ENCODE measurements at regions not wholly inside any gene's neighbourhood (a gene's known extent, or its start where the extent isn't known, plus 50 kb on each side); places are given as distances from the start of the nearest gene placed in this dataset.

GRCh38 chr14:27386391-27386790 is 788.6 kb upstream of the NOVA1 start:
- Mint-ChIP-seq H3K27me3 (no peaks in the 10 kb centered on the region), H3K27ac (no peak overlapping the region), H3K9me3 (peaks cover 0 to 16% (median 5%) of the 10 kb centered on the region in 7 donors), H3K4me3 (no peak overlapping the region), H3K36me3 (no peaks in the 10 kb centered on the region), H3K4me1 (no peaks in the 10 kb centered on the region)
- H3K4me1 ChIP-seq (ENCODE audit: control insufficient read depth, insufficient read depth, low read length, poor library complexity, severe bottlenecking) = no peaks in the 10 kb centered on the region
- H3K27ac ChIP-seq (ENCODE audit: insufficient read depth, low read length, poor library complexity, severe bottlenecking) = no peak overlapping the region
- no peaks in the 10 kb centered on the region for H3K27me3 ChIP-seq (ENCODE audit: control insufficient read depth, insufficient read depth, low read length)
- DNase-seq (no peak), ATAC-seq (ENCODE audit: low read depth in 2 of 2) (no peak)
- peaks cover 2 to 8% of the 10 kb centered on the region in 2 experiments for H3K9me3 ChIP-seq (ENCODE audit: control insufficient read depth in 2 of 2, low read length in 2 of 2)
- H3K4me3 ChIP-seq (ENCODE audit: low read depth, low read length) = no peak overlapping the region
- H3K36me3 ChIP-seq (ENCODE audit: control insufficient read depth, insufficient read depth, low read length) = no peaks in the 10 kb centered on the region

- H3K4me3 ChIP-seq (ENCODE audit: low read depth, low read length) = no peak overlapping the region
- H3K9me3 Mint-ChIP-seq = peaks cover 0 to 23% (median 5%) of the 10 kb centered on the region in 7 donors
- no peaks in the 10 kb centered on the region for H3K36me3 Mint-ChIP-seq
- H3K27ac Mint-ChIP-seq = no peak overlapping the region
- H3K27ac ChIP-seq (ENCODE audit: insufficient read depth, low read length, poor library complexity, severe bottlenecking) = no peak overlapping the region
- peaks cover 7 to 8% of the 10 kb centered on the region in 2 experiments for H3K9me3 ChIP-seq (ENCODE audit: control insufficient read depth in 2 of 2, low read length in 2 of 2)
- no peaks in the 10 kb centered on the region for H3K27me3 ChIP-seq (ENCODE audit: control insufficient read depth, insufficient read depth, low read length)
- no peaks in the 10 kb centered on the region for H3K36me3 ChIP-seq (ENCODE audit: control insufficient read depth, insufficient read depth, low read length)
- ATAC-seq (ENCODE audit: low read depth in 2 of 2) (no peak), DNase-seq (no peak)
- no peaks in the 10 kb centered on the region for H3K27me3 Mint-ChIP-seq
- H3K4me1 Mint-ChIP-seq = no peaks in the 10 kb centered on the region
- no peak overlapping the region for H3K4me3 Mint-ChIP-seq
- no peaks in the 10 kb centered on the region for H3K4me1 ChIP-seq (ENCODE audit: control insufficient read depth, insufficient read depth, low read length, poor library complexity, severe bottlenecking)
Measured at GRCh38 chr14:27387463-27387862, 789.6 kb upstream of the NOVA1 start.

- H3K36me3 ChIP-seq (ENCODE audit: control insufficient read depth, insufficient read depth, low read length) = no peaks in the 10 kb centered on the region
- H3K27me3 Mint-ChIP-seq = no peaks in the 10 kb centered on the region
- no peak overlapping the region for H3K27ac Mint-ChIP-seq
- no peaks in the 10 kb centered on the region for H3K4me1 Mint-ChIP-seq
- no peak overlapping the region for H3K4me3 ChIP-seq (ENCODE audit: low read depth, low read length)
- no peaks in the 10 kb centered on the region for H3K4me1 ChIP-seq (ENCODE audit: control insufficient read depth, insufficient read depth, low read length, poor library complexity, severe bottlenecking)
- peaks cover 0 to 32% (median 7%) of the 10 kb centered on the region in 7 donors for H3K9me3 Mint-ChIP-seq
- no peak for DNase-seq
- no peaks in the 10 kb centered on the region for H3K36me3 Mint-ChIP-seq
- H3K4me3 Mint-ChIP-seq = no peak overlapping the region
- no peak overlapping the region for H3K27ac ChIP-seq (ENCODE audit: insufficient read depth, low read length, poor library complexity, severe bottlenecking)
- no peak for ATAC-seq (ENCODE audit: low read depth in 2 of 2)
- peaks cover 8 to 10% of the 10 kb centered on the region in 2 experiments for H3K9me3 ChIP-seq (ENCODE audit: control insufficient read depth in 2 of 2, low read length in 2 of 2)
- no peaks in the 10 kb centered on the region for H3K27me3 ChIP-seq (ENCODE audit: control insufficient read depth, insufficient read depth, low read length)
Measured at GRCh38 chr14:27389402-27389801, 791.6 kb upstream of the NOVA1 start.

DNA sequence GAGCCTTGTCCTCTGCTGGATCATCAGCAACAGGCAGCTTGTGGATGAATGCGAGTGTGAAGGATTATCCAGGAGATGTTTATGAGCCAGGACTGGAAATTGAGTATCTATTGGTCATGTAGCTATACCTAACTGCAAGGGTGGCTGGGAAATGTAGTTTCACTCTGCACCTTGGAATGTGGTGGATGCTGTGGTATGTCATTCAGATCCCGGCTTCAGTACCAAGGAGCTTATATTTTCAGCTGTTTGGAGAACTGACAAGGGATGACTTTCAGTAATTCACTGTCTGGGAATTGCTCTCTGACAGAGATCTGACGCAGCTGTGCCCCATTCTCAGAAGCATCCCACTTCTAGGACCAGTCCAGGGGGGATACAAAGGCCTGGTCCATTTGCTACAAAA is 792.3 kb upstream of the NOVA1 start:
- Histone ChIP-seq H3K4me1 (ENCODE audit: control insufficient read depth, insufficient read depth, low read length, poor library complexity, severe bottlenecking) (no peaks in the 10 kb centered on the region), H3K27me3 (ENCODE audit: control insufficient read depth, insufficient read depth, low read length) (no peaks in the 10 kb centered on the region), H3K4me3 (ENCODE audit: low read depth, low read length) (no peak overlapping the region), H3K9me3 (ENCODE audit: control insufficient read depth in 2 of 2, low read length in 2 of 2) (peaks cover 8 to 9% of the 10 kb centered on the region in 2 experiments), H3K27ac (ENCODE audit: insufficient read depth, low read length, poor library complexity, severe bottlenecking) (no peak overlapping the region), H3K36me3 (ENCODE audit: control insufficient read depth, insufficient read depth, low read length) (no peaks in the 10 kb centered on the region)
- peaks cover 0 to 31% (median 11%) of the 10 kb centered on the region in 7 donors for H3K9me3 Mint-ChIP-seq
- H3K4me3 Mint-ChIP-seq = no peak overlapping the region
- H3K36me3 Mint-ChIP-seq = no peaks in the 10 kb centered on the region
- DNase-seq (no peak), ATAC-seq (ENCODE audit: low read depth in 2 of 2) (no peak)
- no peaks in the 10 kb centered on the region for H3K4me1 Mint-ChIP-seq
- no peaks in the 10 kb centered on the region for H3K27me3 Mint-ChIP-seq
- H3K27ac Mint-ChIP-seq = no peak overlapping the region

- DNase-seq (no peak), ATAC-seq (ENCODE audit: low read depth in 2 of 2) (no peak)
- Histone ChIP-seq H3K27me3 (ENCODE audit: control insufficient read depth, insufficient read depth, low read length) (no peaks in the 10 kb centered on the region), H3K4me3 (ENCODE audit: low read depth, low read length) (no peak overlapping the region), H3K36me3 (ENCODE audit: control insufficient read depth, insufficient read depth, low read length) (no peaks in the 10 kb centered on the region), H3K27ac (ENCODE audit: insufficient read depth, low read length, poor library complexity, severe bottlenecking) (no peak overlapping the region), H3K9me3 (ENCODE audit: control insufficient read depth in 2 of 2, low read length in 2 of 2) (peaks cover 8% of the 10 kb centered on the region in 2 experiments), H3K4me1 (ENCODE audit: control insufficient read depth, insufficient read depth, low read length, poor library complexity, severe bottlenecking) (no peaks in the 10 kb centered on the region)
- H3K36me3 Mint-ChIP-seq = no peaks in the 10 kb centered on the region
- H3K27me3 Mint-ChIP-seq = no peaks in the 10 kb centered on the region
- H3K4me1 Mint-ChIP-seq = no peaks in the 10 kb centered on the region
- H3K4me3 Mint-ChIP-seq = no peak overlapping the region
- H3K27ac Mint-ChIP-seq = no peak overlapping the region
- H3K9me3 Mint-ChIP-seq = peaks cover 0 to 29% (median 11%) of the 10 kb centered on the region in 7 donors
Measured at GRCh38 chr14:27391331-27391730, 793.5 kb upstream of the NOVA1 start.

DNA sequence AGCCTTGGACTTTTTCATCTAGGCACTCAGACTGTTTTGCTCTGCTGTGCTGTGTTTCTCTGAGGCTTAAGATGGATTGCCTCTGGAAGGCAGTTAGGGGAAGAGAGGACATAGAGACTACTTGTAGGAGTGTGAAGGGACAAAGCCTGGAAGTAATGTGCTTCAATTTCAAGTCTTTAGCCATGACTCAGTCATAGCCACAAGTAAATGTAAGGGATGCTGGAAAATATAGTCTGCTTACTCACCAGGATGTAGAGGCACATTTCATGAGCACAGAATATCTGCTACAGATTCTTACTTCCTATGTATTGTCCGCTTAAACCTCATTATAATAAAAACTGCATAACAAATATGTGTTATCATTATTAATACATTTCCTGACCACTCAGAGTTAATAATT is 794.3 kb upstream of the NOVA1 start:
- Mint-ChIP-seq H3K36me3 (no peaks in the 10 kb centered on the region), H3K9me3 (peaks cover 0 to 26% (median 11%) of the 10 kb centered on the region in 7 donors), H3K4me1 (no peaks in the 10 kb centered on the region), H3K27me3 (no peaks in the 10 kb centered on the region), H3K4me3 (no peak overlapping the region), H3K27ac (no peak overlapping the region)
- no peak overlapping the region for H3K27ac ChIP-seq (ENCODE audit: insufficient read depth, low read length, poor library complexity, severe bottlenecking)
- DNase-seq = no peak
- H3K9me3 ChIP-seq (ENCODE audit: control insufficient read depth in 2 of 2, low read length in 2 of 2) = peaks cover 8% of the 10 kb centered on the region in 2 experiments
- no peak overlapping the region for H3K4me3 ChIP-seq (ENCODE audit: low read depth, low read length)
- no peaks in the 10 kb centered on the region for H3K36me3 ChIP-seq (ENCODE audit: control insufficient read depth, insufficient read depth, low read length)
- no peaks in the 10 kb centered on the region for H3K27me3 ChIP-seq (ENCODE audit: control insufficient read depth, insufficient read depth, low read length)
- ATAC-seq (ENCODE audit: low read depth in 2 of 2) = no peak
- H3K4me1 ChIP-seq (ENCODE audit: control insufficient read depth, insufficient read depth, low read length, poor library complexity, severe bottlenecking) = no peaks in the 10 kb centered on the region

GRCh38 chr14:27409944-27410343 is 812.1 kb upstream of the NOVA1 start:
- H3K4me3 ChIP-seq (ENCODE audit: low read depth, low read length) = no peak overlapping the region
- no peak overlapping the region for H3K27ac ChIP-seq (ENCODE audit: insufficient read depth, low read length, poor library complexity, severe bottlenecking)
- Mint-ChIP-seq H3K36me3 (no peaks in the 10 kb centered on the region), H3K4me3 (no peak overlapping the region), H3K9me3 (peaks cover 0 to 22% (median 3%) of the 10 kb centered on the region in 7 donors), H3K27ac (no peak overlapping the region), H3K4me1 (no peaks in the 10 kb centered on the region), H3K27me3 (no peaks in the 10 kb centered on the region)
- no peaks in the 10 kb centered on the region for H3K27me3 ChIP-seq (ENCODE audit: control insufficient read depth, insufficient read depth, low read length)
- no peak for DNase-seq
- H3K9me3 ChIP-seq (ENCODE audit: control insufficient read depth in 2 of 2, low read length in 2 of 2) = peaks cover 2 to 6% of the 10 kb centered on the region in 2 experiments
- no peak for ATAC-seq (ENCODE audit: low read depth in 2 of 2)
- H3K36me3 ChIP-seq (ENCODE audit: control insufficient read depth, insufficient read depth, low read length) = no peaks in the 10 kb centered on the region
- no peaks in the 10 kb centered on the region for H3K4me1 ChIP-seq (ENCODE audit: control insufficient read depth, insufficient read depth, low read length, poor library complexity, severe bottlenecking)

- no peak overlapping the region for H3K4me3 Mint-ChIP-seq
- no peaks in the 10 kb centered on the region for H3K4me1 ChIP-seq (ENCODE audit: control insufficient read depth, insufficient read depth, low read length, poor library complexity, severe bottlenecking)
- ATAC-seq (ENCODE audit: low read depth in 2 of 2) (no peak), DNase-seq (no peak)
- no peaks in the 10 kb centered on the region for H3K36me3 Mint-ChIP-seq
- no peak overlapping the region for H3K27ac ChIP-seq (ENCODE audit: insufficient read depth, low read length, poor library complexity, severe bottlenecking)
- no peaks in the 10 kb centered on the region for H3K36me3 ChIP-seq (ENCODE audit: control insufficient read depth, insufficient read depth, low read length)
- no peak overlapping the region for H3K4me3 ChIP-seq (ENCODE audit: low read depth, low read length)
- H3K4me1 Mint-ChIP-seq = no peaks in the 10 kb centered on the region
- H3K9me3 ChIP-seq (ENCODE audit: control insufficient read depth in 2 of 2, low read length in 2 of 2) = peaks cover 0 to 2% of the 10 kb centered on the region in 2 experiments
- no peaks in the 10 kb centered on the region for H3K27me3 ChIP-seq (ENCODE audit: control insufficient read depth, insufficient read depth, low read length)
- peaks cover 0 to 22% (median 5%) of the 10 kb centered on the region in 7 donors for H3K9me3 Mint-ChIP-seq
- H3K27ac Mint-ChIP-seq = no peak overlapping the region
- H3K27me3 Mint-ChIP-seq = no peaks in the 10 kb centered on the region
Measured at GRCh38 chr14:27410981-27411380, 813.1 kb upstream of the NOVA1 start.

All from CD4-positive, CD25-positive, alpha-beta regulatory T cell (primary cell).